Tibial nerve (tissue), 3 donors: ENCODE measurements at regions not wholly inside any gene's neighbourhood (a gene's known extent, or its start where the extent isn't known, plus 50 kb on each side); places are given as distances from the start of the nearest gene placed in this dataset.

Experiments used
- CTCF ChIP-seq, 5 experiments: fragments of 200-600 bp in 3 of 5; fragments of 450-650 bp in 2 of 5; sonication (generic) in 3 of 5; IDR thresholded peaks; one replicate each; pipeline ENCODE4 v1.5.1; 2016 to 2019; ENCODE audit warnings: antibody characterized with exemption in 5 of 5, mild to moderate bottlenecking in 3 of 5, moderate library complexity in 2 of 5
- POLR2A ChIP-seq, 2 donors: fragments of 450-650 bp; IDR thresholded peaks; one replicate each; pipeline ENCODE4 v1.6.1; 2017; ENCODE audit warnings: antibody characterized with exemption in 2 of 2, mild to moderate bottlenecking in 2 of 2, moderate library complexity in 2 of 2

- no peak for TF ChIP-seq CTCF (IDR thresholded peaks at IDR 0.05)
- no peak for TF ChIP-seq POLR2A (IDR thresholded peaks at IDR 0.05)
Observed at GRCh38 chr6:4383910-4384638, 248.7 kb upstream of the ECI2 start.
